ENCODE measurements at regions not wholly inside any gene's neighbourhood (a gene's known extent, or its start where the extent isn't known, plus 50 kb on each side); places are given as distances from the start of the nearest gene placed in this dataset.
A peak's percentile ranks its signal among the peaks of the same experiment; 100 is the strongest.

- no peak overlapping the region for H3K4me3 ChIP-seq
- Mint-ChIP-seq H3K27me3 (ENCODE audit: insufficient read depth, low read depth, poor library complexity) (peaks cover 11% of the 10 kb centered on the region), H3K27ac (no peak overlapping the region), H3K4me1 (peaks cover 30% of the 10 kb centered on the region), H3K36me3 (ENCODE audit: low read depth) (peaks cover 2% of the 10 kb centered on the region; the same call in 1 of the 3 replicates), H3K9me3 (peaks cover 8% of the 10 kb centered on the region), H3K4me3 (no peak overlapping the region)
- peak overlapping the region; percentile 69; the same call in 1 of the 2 replicates for H2AFZ ChIP-seq
- no peaks in the 10 kb centered on the region for H3K27me3 ChIP-seq (ENCODE audit: insufficient read depth)
- no peaks in the 10 kb centered on the region for H3F3A ChIP-seq (replicated peaks; ENCODE audit: low read depth)
- no peaks in the 10 kb centered on the region for H4K20me1 ChIP-seq (replicated peaks; ENCODE audit: insufficient read depth)
- H3K79me2 ChIP-seq (replicated peaks; ENCODE audit: insufficient read depth): no peaks in the 10 kb centered on the region
- no peaks in the 10 kb centered on the region for H3K9me2 ChIP-seq (ENCODE audit: insufficient read depth)
- DNase-seq (ENCODE audit: low spot score) (no peak), ATAC-seq (peak; percentile 12)
- 0 out of 2 replicates have a peak, but pooled peaks cover 4% of the 10 kb centered on the region for H3K4me1 ChIP-seq (ENCODE audit: insufficient read depth)
- TF ChIP-seq JUNB (IDR thresholded peaks at IDR 0.05; ENCODE audit: unreplicated experiment): no peak
- no peak for TF ChIP-seq POLR2AphosphoS5 (IDR thresholded peaks at IDR 0.05; ENCODE audit: low read depth)
- H3K36me3 ChIP-seq (ENCODE audit: insufficient read depth): no peaks in the 10 kb centered on the region
- H3K4me2 ChIP-seq: peak overlapping the region; percentile 48
- H3K27ac ChIP-seq (ENCODE audit: low read depth): no peak overlapping the region
Measured at GRCh38 chr7:155209478-155210319, 88.0 kb upstream of the INSIG1 start.

- Histone ChIP-seq H3K4me3 (no peak overlapping the region), H3K79me2 (replicated peaks; ENCODE audit: insufficient read depth) (no peaks in the 10 kb centered on the region), H3K27me3 (ENCODE audit: insufficient read depth) (no peaks in the 10 kb centered on the region), H3F3A (replicated peaks; ENCODE audit: low read depth) (no peaks in the 10 kb centered on the region), H3K27ac (ENCODE audit: low read depth) (no peak overlapping the region), H3K4me2 (no peak overlapping the region), H4K20me1 (replicated peaks; ENCODE audit: insufficient read depth) (no peaks in the 10 kb centered on the region), H2AFZ (no peak overlapping the region; the same call in 1 of the 2 replicates), H3K4me1 (ENCODE audit: insufficient read depth) (0 out of 2 replicates have a peak, but pooled peaks cover 4% of the 10 kb centered on the region), H3K9me2 (ENCODE audit: insufficient read depth) (no peaks in the 10 kb centered on the region), H3K36me3 (ENCODE audit: insufficient read depth) (no peaks in the 10 kb centered on the region)
- Mint-ChIP-seq H3K27me3 (ENCODE audit: insufficient read depth, low read depth, poor library complexity) (peaks cover 14% of the 10 kb centered on the region), H3K27ac (no peak overlapping the region), H3K36me3 (ENCODE audit: low read depth) (peaks cover 2% of the 10 kb centered on the region; the same call in 1 of the 3 replicates), H3K9me3 (peaks cover 8% of the 10 kb centered on the region), H3K4me1 (peaks cover 28% of the 10 kb centered on the region), H3K4me3 (no peak overlapping the region)
- DNase-seq (ENCODE audit: low spot score) (no peak), ATAC-seq (peak; percentile 38)
- no peak for TF ChIP-seq CTCF (conservative IDR thresholded peaks at IDR 0.05; ENCODE audit: low read depth in 2 of 2)
- TF ChIP-seq NANOG (IDR thresholded peaks at IDR 0.05; ENCODE audit: borderline replicate concordance): no peak
- no peak for TF ChIP-seq EZH2 (IDR thresholded peaks at IDR 0.05; ENCODE audit: low read depth, unreplicated experiment)
- TF ChIP-seq REST (IDR thresholded peaks at IDR 0.05; ENCODE audit: unreplicated experiment): no peak
- TF ChIP-seq POLR2AphosphoS5 (IDR thresholded peaks at IDR 0.05; ENCODE audit: low read depth): no peak
- TF ChIP-seq JUNB (IDR thresholded peaks at IDR 0.05; ENCODE audit: unreplicated experiment): no peak
- no peak for TF ChIP-seq ZNF331 (CRISPR knock-in tag; IDR thresholded peaks at IDR 0.05; ENCODE audit: low read depth)
- no peak for TF ChIP-seq STAT1 (IDR thresholded peaks at IDR 0.05; ENCODE audit: unreplicated experiment)
- TF ChIP-seq ZNF114 (CRISPR knock-in tag; IDR thresholded peaks at IDR 0.05): no peak
Measured at GRCh38 chr7:155210356-155210755, 87.3 kb upstream of the INSIG1 start.

Measured in GM23338 (cell line).